Transverse colon (tissue), 4 donors: ENCODE measurements at regions not wholly inside any gene's neighbourhood (a gene's known extent, or its start where the extent isn't known, plus 50 kb on each side); places are given as distances from the start of the nearest gene placed in this dataset.

Experiments
- DNase-seq: peaks from one replicate; pipeline ENCODE4 v3.0.0-alpha.2; 2019
- H3K27ac ChIP-seq, 4 donors: fragments of 200-600 bp; sonication (generic); 2 replicates each; pipeline ENCODE4 v1.5.1; 2016 to 2018; ENCODE audit warnings: inconsistent platforms in 4 of 4
- H3K27me3 ChIP-seq: fragments of 200-600 bp; sonication (generic); 2 replicates; pipeline ENCODE4 v1.5.1; 2017; ENCODE audit warnings: inconsistent platforms
- H3K36me3 ChIP-seq, 4 donors: fragments of 200-600 bp; sonication (generic); 2 replicates each; pipeline ENCODE4 v1.5.1; 2017 to 2019; ENCODE audit warnings: inconsistent platforms in 4 of 4
- H3K4me1 ChIP-seq, 4 donors: fragments of 200-600 bp; sonication (generic); 2 replicates each; pipeline ENCODE4 v1.5.1; 2017 to 2020; ENCODE audit warnings: inconsistent platforms in 4 of 4
- H3K4me3 ChIP-seq, 4 donors: fragments of 200-600 bp; sonication (generic); 1 replicate in 1 of 4; 2 replicates in 3 of 4; pipeline versions ENCODE4 v1.5.1 to v1.6.1; 2017 to 2019; ENCODE audit warnings: inconsistent platforms in 4 of 4
- H3K9me3 ChIP-seq, 2 donors: fragments of 200-600 bp; sonication (generic); 2 replicates each; pipeline ENCODE4 v1.5.1; 2017 to 2019; ENCODE audit warnings: inconsistent platforms in 2 of 2
- CTCF ChIP-seq, 5 experiments: fragments of 200-600 bp in 3 of 5; fragments of 450-650 bp in 2 of 5; sonication (generic) in 3 of 5; IDR thresholded peaks; 1 replicate in 2 of 5; 2 replicates in 3 of 5; pipeline ENCODE4 v1.5.1; 2016 to 2017; ENCODE audit warnings: antibody characterized with exemption in 5 of 5, inconsistent platforms in 3 of 5, mild to moderate bottlenecking in 2 of 5, moderate library complexity in 1 of 5
- EP300 ChIP-seq: sonication (generic); formaldehyde crosslinking; IDR thresholded peaks from one replicate; pipeline ENCODE4 v1.6.1; 2017; ENCODE audit warnings: antibody characterized with exemption, low read depth
- POLR2A ChIP-seq: fragments of 450-650 bp; IDR thresholded peaks from one replicate; pipeline ENCODE4 v1.6.1; 2016; ENCODE audit warnings: antibody characterized with exemption, mild to moderate bottlenecking, moderate library complexity
- POLR2AphosphoS5 ChIP-seq, 3 donors: sonication (generic); formaldehyde crosslinking; IDR thresholded peaks; one replicate each; pipeline ENCODE4 v1.6.1; 2016; ENCODE audit warnings: antibody characterized with exemption in 3 of 3
- WGBS, 2 donors: methylation state at CpG; one replicate each; pipeline ENCODE4 v1.1.5; 2018; ENCODE audit warnings: low coverage in 1 of 2; 5-methylcytosine and 5-hydroxymethylcytosine counted together
- in situ Hi-C, 4 donors: fragments of 200-750 bp; cut with MboI; loops; one replicate each; pipeline versions ENCODE4 v1.15.0 to v1.15.1; 2017; ENCODE audit warnings: low sequenced_read_pairs in 3 of 4, low pct_ligation_motif_present in 1 of 4, low pct_unique_long_range_greater_than_20kb in 1 of 4
- intact Hi-C: fragments of 100-400 bp; cut with DNase I; formaldehyde crosslinking; loops from one replicate; pipeline ENCODE4 v1.15.1; 2023; ENCODE audit warnings: low total_unique reads

GRCh38 chr5:99305045-99305580 is 376.3 kb upstream of the CHD1 start:
- H3K36me3 ChIP-seq: no peaks in the 10 kb centered on the region
- no peak overlapping the region for H3K4me3 ChIP-seq
- H3K27ac ChIP-seq: no peak overlapping the region
- no peak for DNase-seq
- TF ChIP-seq EP300: no peak
- TF ChIP-seq POLR2A: no peak
- in situ Hi-C loops: no loop called here
- intact Hi-C loops: loop anchor here (5.0 kb wide), 1 partner anchor 682 kb away; no protein-coding TSS in a partner anchor
- no peaks in the 10 kb centered on the region for H3K27me3 ChIP-seq
- WGBS, 2 donors: 52 to 60% methylated on average over 4 of the region's 4 CpGs
- H3K4me1 ChIP-seq: no peaks in the 10 kb centered on the region
- H3K9me3 ChIP-seq: no peaks in the 10 kb centered on the region

GRCh38 chr5:99285606-99286005 is 356.8 kb upstream of the CHD1 start:
- in situ Hi-C loops: no loop called here
- WGBS, 2 donors: 35 to 80% methylated on average over 1 of the region's 1 CpG

GRCh38 chr5:99275128-99275527 is 346.3 kb upstream of the CHD1 start:
- TF ChIP-seq POLR2A (no peak), EP300 (no peak), POLR2AphosphoS5 (IDR thresholded peaks at IDR 0.05) (no peak), CTCF (IDR thresholded peaks at IDR 0.05) (no peak)
- DNase-seq: no peak
- Histone ChIP-seq H3K9me3 (no peaks in the 10 kb centered on the region), H3K27ac (no peak overlapping the region), H3K27me3 (no peaks in the 10 kb centered on the region), H3K4me3 (no peak overlapping the region), H3K36me3 (no peaks in the 10 kb centered on the region), H3K4me1 (no peaks in the 10 kb centered on the region)
- WGBS, 2 donors: 83 to 93% methylated on average over 1 of the region's 1 CpG
- in situ Hi-C loops (no loop called here), intact Hi-C loops (no loop called here)

More at GRCh38 chr5:99285606-99286005, 356.8 kb upstream of the CHD1 start:
- no peaks in the 10 kb centered on the region for H3K4me1 ChIP-seq
- intact Hi-C loops: loop anchor here (5.0 kb wide), 1 partner anchor 897 kb away; no protein-coding TSS in a partner anchor
- H3K4me3 ChIP-seq: no peak overlapping the region
- TF ChIP-seq POLR2AphosphoS5 (IDR thresholded peaks at IDR 0.05) (no peak), POLR2A (no peak), EP300 (no peak), CTCF (IDR thresholded peaks at IDR 0.05) (no peak)
- no peaks in the 10 kb centered on the region for H3K27me3 ChIP-seq
- no peaks in the 10 kb centered on the region for H3K36me3 ChIP-seq
- H3K27ac ChIP-seq: no peak overlapping the region
- no peaks in the 10 kb centered on the region for H3K9me3 ChIP-seq
- DNase-seq: no peak

- intact Hi-C loops: no loop called here
- H3K36me3 ChIP-seq: no peaks in the 10 kb centered on the region
- TF ChIP-seq POLR2A (no peak), EP300 (no peak), CTCF (IDR thresholded peaks at IDR 0.05) (no peak)
- no peak overlapping the region for H3K27ac ChIP-seq
- no peak overlapping the region for H3K4me3 ChIP-seq
- no peak for DNase-seq
- in situ Hi-C loops: no loop called here
- WGBS, 2 donors: 51 to 58% methylated on average over 2 of the region's 2 CpGs
- H3K4me1 ChIP-seq: no peaks in the 10 kb centered on the region
- H3K9me3 ChIP-seq: no peaks in the 10 kb centered on the region
- H3K27me3 ChIP-seq: no peaks in the 10 kb centered on the region
Measured at GRCh38 chr5:99272576-99272975, 343.8 kb upstream of the CHD1 start.

GRCh38 chr5:99258819-99259218 is 330.0 kb upstream of the CHD1 start:
- no peaks in the 10 kb centered on the region for H3K9me3 ChIP-seq
- DNase-seq: no peak
- no peaks in the 10 kb centered on the region for H3K36me3 ChIP-seq
- no peaks in the 10 kb centered on the region for H3K27me3 ChIP-seq
- 68 to 80% methylated on average over 1 to 2 of the region's 2 CpGs for WGBS, 2 donors
- H3K4me1 ChIP-seq: no peaks in the 10 kb centered on the region
- TF ChIP-seq POLR2AphosphoS5 (IDR thresholded peaks at IDR 0.05) (no peak), CTCF (IDR thresholded peaks at IDR 0.05) (no peak), POLR2A (no peak)
- H3K27ac ChIP-seq: no peak overlapping the region
- no peak overlapping the region for H3K4me3 ChIP-seq
- in situ Hi-C loops (no loop called here), intact Hi-C loops (no loop called here)
